H1 (cell line): ENCODE measurements at regions not wholly inside any gene's neighbourhood (a gene's known extent, or its start where the extent isn't known, plus 50 kb on each side); places are given as distances from the start of the nearest gene placed in this dataset.

Source experiments
- CHD2 ChIP-seq: IDR thresholded peaks from 2 replicates; pipeline ENCODE4 v1.6.1; 2012; ENCODE audit warnings: low read length, improper control_type of control experiment
- CREB1 ChIP-seq: IDR thresholded peaks from 2 replicates; pipeline ENCODE4 v1.6.1; 2012; ENCODE audit warnings: inconsistent platforms
- FOSL1 ChIP-seq: IDR thresholded peaks from 2 replicates; pipeline ENCODE4 v1.6.1; 2011; ENCODE audit warnings: mild to moderate bottlenecking, low read depth, low read length, moderate library complexity; ENCODE audit not compliant: insufficient read depth
- GABPA ChIP-seq: IDR thresholded peaks from 2 replicates; pipeline ENCODE4 v1.6.1; 2011; ENCODE audit warnings: mild to moderate bottlenecking, low read length, moderate library complexity, borderline replicate concordance; ENCODE audit not compliant: insufficient read depth
- HDAC2 ChIP-seq, 2 experiments: fragments of 300-600 bp in 1 of 2; sonication (generic) in 1 of 2; IDR thresholded peaks; 2 replicates each; pipeline ENCODE4 v1.6.1; 2011 to 2012; ENCODE audit warnings: low read depth in 2 of 2, low read length in 2 of 2, mild to moderate bottlenecking in 2 of 2, moderate library complexity in 2 of 2, borderline replicate concordance in 1 of 2, inconsistent platforms in 1 of 2
- JUN ChIP-seq: IDR thresholded peaks from 2 replicates; pipeline ENCODE4 v1.6.1; 2011; ENCODE audit warnings: low read depth, mild to moderate bottlenecking, improper control_type of control experiment, low read length
- KDM4A ChIP-seq: IDR thresholded peaks from one replicate; pipeline ENCODE4 v1.7.1; 2012; ENCODE audit warnings: low read depth, mild to moderate bottlenecking, moderate library complexity, low read length, inconsistent platforms; ENCODE audit not compliant: severe bottlenecking
- POLR2A ChIP-seq, 2 experiments: IDR thresholded peaks; 1 replicate in 1 of 2; 2 replicates in 1 of 2; pipeline ENCODE4 v1.6.1; 2011; ENCODE audit warnings: low read depth in 2 of 2, low read length in 2 of 2, mild to moderate bottlenecking in 2 of 2; ENCODE audit errors: control extremely low read depth in 1 of 2
- POLR2AphosphoS5 ChIP-seq: IDR thresholded peaks from 2 replicates; pipeline ENCODE4 v1.6.1; 2011; ENCODE audit warnings: low read depth, low read length
- RFX5 ChIP-seq: IDR thresholded peaks from 2 replicates; pipeline ENCODE4 v1.6.1; 2011; ENCODE audit warnings: low read depth, low read length, improper control_type of control experiment, borderline replicate concordance
- TF ChIP-seq, protein P1 (sequence below): IDR thresholded peaks from 2 replicates; pipeline ENCODE4 v1.6.1; 2011; ENCODE audit warnings: low read depth, mild to moderate bottlenecking, low read length; ENCODE audit not compliant: insufficient read depth
- TF ChIP-seq, protein P2 (sequence below), 3 experiments: IDR thresholded peaks; 1 replicate in 2 of 3; 2 replicates in 1 of 3; pipeline versions ENCODE4 v1.5.1 to v1.6.1; 2011; ENCODE audit warnings: low read length in 3 of 3, mild to moderate bottlenecking in 3 of 3, inconsistent platforms in 2 of 3, low read depth in 1 of 3, moderate library complexity in 1 of 3; ENCODE audit not compliant: insufficient read depth in 1 of 3; ENCODE audit errors: control extremely low read depth in 1 of 3
- TF ChIP-seq, protein P3 (sequence below): IDR thresholded peaks from 2 replicates; pipeline ENCODE4 v1.6.1; 2012; ENCODE audit warnings: inconsistent platforms

DNA sequence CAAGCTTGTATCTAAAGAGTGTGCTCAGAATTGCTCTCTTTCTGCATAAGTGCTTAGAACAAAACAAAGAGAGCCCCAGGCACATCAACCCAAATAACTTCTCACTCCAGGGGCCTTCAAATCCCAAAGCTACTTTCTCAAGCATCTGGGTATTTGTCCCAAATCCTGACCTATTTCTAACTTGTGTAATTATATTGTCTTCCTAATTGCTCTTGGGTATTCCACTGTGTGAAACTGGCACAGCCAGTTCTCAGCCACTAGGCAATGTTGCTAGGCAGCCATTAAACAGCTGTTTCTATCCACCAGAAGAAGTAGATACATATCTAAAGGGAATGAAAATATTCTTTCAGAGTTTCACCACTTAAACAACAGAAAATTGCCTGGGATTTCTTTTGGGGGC lies 198.8 kb downstream of the PRELID2 start:
- TF ChIP-seq CHD2 (no peak), GABPA (no peak), RFX5 (no peak), JUN (no peak), POLR2AphosphoS5 (no peak), FOSL1 (no peak), POLR2A (IDR thresholded peaks at IDR 0.05; ENCODE audit: control extremely low read depth in 1 of 2, low read depth in 2 of 2, low read length in 2 of 2) (no peak), KDM4A (no peak), CREB1 (no peak), HDAC2 (IDR thresholded peaks at IDR 0.05; ENCODE audit: borderline replicate concordance in 1 of 2, low read depth in 2 of 2, low read length in 2 of 2) (no peak)
- TF ChIP-seq, protein P1, sequence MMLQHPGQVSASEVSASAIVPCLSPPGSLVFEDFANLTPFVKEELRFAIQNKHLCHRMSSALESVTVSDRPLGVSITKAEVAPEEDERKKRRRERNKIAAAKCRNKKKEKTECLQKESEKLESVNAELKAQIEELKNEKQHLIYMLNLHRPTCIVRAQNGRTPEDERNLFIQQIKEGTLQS = no peak
- TF ChIP-seq, protein P2, sequence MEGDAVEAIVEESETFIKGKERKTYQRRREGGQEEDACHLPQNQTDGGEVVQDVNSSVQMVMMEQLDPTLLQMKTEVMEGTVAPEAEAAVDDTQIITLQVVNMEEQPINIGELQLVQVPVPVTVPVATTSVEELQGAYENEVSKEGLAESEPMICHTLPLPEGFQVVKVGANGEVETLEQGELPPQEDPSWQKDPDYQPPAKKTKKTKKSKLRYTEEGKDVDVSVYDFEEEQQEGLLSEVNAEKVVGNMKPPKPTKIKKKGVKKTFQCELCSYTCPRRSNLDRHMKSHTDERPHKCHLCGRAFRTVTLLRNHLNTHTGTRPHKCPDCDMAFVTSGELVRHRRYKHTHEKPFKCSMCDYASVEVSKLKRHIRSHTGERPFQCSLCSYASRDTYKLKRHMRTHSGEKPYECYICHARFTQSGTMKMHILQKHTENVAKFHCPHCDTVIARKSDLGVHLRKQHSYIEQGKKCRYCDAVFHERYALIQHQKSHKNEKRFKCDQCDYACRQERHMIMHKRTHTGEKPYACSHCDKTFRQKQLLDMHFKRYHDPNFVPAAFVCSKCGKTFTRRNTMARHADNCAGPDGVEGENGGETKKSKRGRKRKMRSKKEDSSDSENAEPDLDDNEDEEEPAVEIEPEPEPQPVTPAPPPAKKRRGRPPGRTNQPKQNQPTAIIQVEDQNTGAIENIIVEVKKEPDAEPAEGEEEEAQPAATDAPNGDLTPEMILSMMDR (IDR thresholded peaks at IDR 0.05; ENCODE audit: control extremely low read depth in 1 of 3, insufficient read depth in 1 of 3, low read depth in 1 of 3, low read length in 3 of 3) = no peak
- TF ChIP-seq, protein P3, sequence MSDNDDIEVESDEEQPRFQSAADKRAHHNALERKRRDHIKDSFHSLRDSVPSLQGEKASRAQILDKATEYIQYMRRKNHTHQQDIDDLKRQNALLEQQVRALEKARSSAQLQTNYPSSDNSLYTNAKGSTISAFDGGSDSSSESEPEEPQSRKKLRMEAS = no peak
